Panc1 (cell line): ENCODE measurements at regions not wholly inside any gene's neighbourhood (a gene's known extent, or its start where the extent isn't known, plus 50 kb on each side); places are given as distances from the start of the nearest gene placed in this dataset.

Experiments used
- ATAC-seq: fragments of 200-7000 bp; cut with Tn5 transposase; 2 replicates; pipeline ENCODE4 v1.9.1; 2020; ENCODE audit warnings: mild to moderate bottlenecking, moderate library complexity
- BruUV-seq: library from RNA; stranded (reverse); fragments of 400-500 nt; replicated peaks from 2 replicates; lab custom pipeline; 2021; lab: Mats Ljungman, UMichigan
- CTCF ChIA-PET: fragments of 300-600 bp; sonication (Branson Sonifier 250); formaldehyde crosslinking; loops from one replicate; lab custom pipeline; 2022; ENCODE audit warnings: antibody characterized with exemption; lab: Charles Lee
- POLR2A ChIA-PET: fragments of 300-600 bp; sonication (Branson Sonifier 250); formaldehyde crosslinking; loops from one replicate; lab custom pipeline; 2022; ENCODE audit warnings: antibody characterized with exemption; lab: Charles Lee
- DNase-seq: peaks from one replicate; pipeline ENCODE4 v3.0.0-alpha.2; 2010; ENCODE audit warnings: low read depth, low spot score
- H3K27ac ChIP-seq: 2 replicates; pipeline ENCODE4 v1.5.1; 2011; ENCODE audit warnings: mild to moderate bottlenecking, low read length, inconsistent platforms
- H3K27me3 ChIP-seq: fragments of 200-500 bp; sonication (Bioruptor generic); 2 replicates; pipeline ENCODE4 v1.6.0; 2014; ENCODE audit warnings: low read length, inconsistent platforms; ENCODE audit not compliant: control insufficient read depth, insufficient read depth
- H3K36me3 ChIP-seq: fragments of 200-500 bp; sonication (Bioruptor generic); 2 replicates; pipeline ENCODE4 v1.5.1; 2014; ENCODE audit warnings: inconsistent platforms, mild to moderate bottlenecking, low read length, moderate library complexity; ENCODE audit not compliant: control insufficient read depth, insufficient read depth
- H3K4me1 ChIP-seq: 2 replicates; pipeline ENCODE4 v1.5.1; 2011; ENCODE audit warnings: inconsistent platforms, mild to moderate bottlenecking, low read length, moderate library complexity; ENCODE audit not compliant: control insufficient read depth, insufficient read depth
- H3K4me3 ChIP-seq, 2 experiments: 2 replicates each; pipeline ENCODE4 v1.5.1; 2011 to 2012; ENCODE audit warnings: low read depth in 2 of 2, low read length in 2 of 2, mild to moderate bottlenecking in 2 of 2, inconsistent platforms in 1 of 2, moderate library complexity in 1 of 2
- H3K9me3 ChIP-seq: fragments of 200-500 bp; sonication (Bioruptor generic); 2 replicates; pipeline ENCODE4 v1.5.1; 2014; ENCODE audit warnings: low read depth, mild to moderate bottlenecking, inconsistent platforms, low read length, moderate library complexity; ENCODE audit not compliant: control insufficient read depth, insufficient read depth
- POLR2AphosphoS5 ChIP-seq: IDR thresholded peaks from 2 replicates; pipeline ENCODE4 v1.6.1; 2012; ENCODE audit warnings: mild to moderate bottlenecking, low read depth, low read length, moderate library complexity
- SIN3A ChIP-seq: IDR thresholded peaks from 2 replicates; pipeline ENCODE4 v1.6.1; 2012; ENCODE audit warnings: low read depth, mild to moderate bottlenecking, low read length, moderate library complexity, borderline replicate concordance; ENCODE audit not compliant: insufficient read depth
- TCF7L2 ChIP-seq: IDR thresholded peaks from 2 replicates; pipeline ENCODE4 v1.6.1; 2011; ENCODE audit warnings: mild to moderate bottlenecking, low read depth, low read length, inconsistent platforms
- in situ Hi-C: cut with HindIII; loops from 2 replicates; pipeline ENCODE4 v1.10.0; 2016; ENCODE audit warnings: low sequenced_read_pairs, low pct_unique_long_range_greater_than_20kb
- intact Hi-C: fragments of 100-400 bp; cut with micrococcal nuclease; formaldehyde crosslinking; loops from one replicate; pipeline ENCODE4 v1.10.0; 2022; ENCODE audit not compliant: unreplicated experiment
- TF ChIP-seq, protein P1 (sequence below), 2 experiments: IDR thresholded peaks; 2 replicates each; pipeline ENCODE4 v1.6.1; 2011 to 2012; ENCODE audit warnings: low read depth in 2 of 2, control low read depth in 1 of 2, low read length in 1 of 2, mild to moderate bottlenecking in 1 of 2, moderate library complexity in 1 of 2; ENCODE audit not compliant: insufficient read depth in 1 of 2
- TF ChIP-seq, protein P2 (sequence below): fragments of 450-650 bp; IDR thresholded peaks from 2 replicates; pipeline ENCODE4 v1.5.1; 2017; ENCODE audit warnings: mild to moderate bottlenecking

DNA sequence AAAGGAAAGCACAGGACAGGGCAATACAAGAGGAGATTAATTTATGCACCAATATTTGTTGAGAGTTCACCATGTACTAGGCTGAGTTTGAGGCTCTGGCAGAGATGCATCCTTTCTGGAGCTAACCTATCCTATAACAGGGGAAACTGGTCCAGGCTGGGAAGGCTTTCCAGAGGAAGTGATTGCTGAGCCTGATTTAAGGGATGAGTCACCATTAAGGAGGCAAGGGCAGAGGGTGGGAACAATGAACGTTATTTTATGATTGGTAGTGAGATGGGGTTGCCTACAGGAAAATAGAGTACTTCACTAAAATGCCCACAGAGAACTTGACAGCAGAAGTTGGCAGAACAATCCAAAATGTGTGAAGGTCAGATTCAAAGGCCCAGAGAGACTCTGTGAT is 141.4 kb downstream of the PLPP3 start:
- Histone ChIP-seq H3K27ac (no peak overlapping the region), H3K4me1 (no peaks in the 10 kb centered on the region), H3K4me3 (no peak overlapping the region), H3K36me3 (no peaks in the 10 kb centered on the region), H3K9me3 (no peaks in the 10 kb centered on the region), H3K27me3 (no peaks in the 10 kb centered on the region)
- DNase-seq (no peak), ATAC-seq (no peak)
- intact Hi-C loops, result no loop called here
- no peak for TF ChIP-seq TCF7L2
- TF ChIP-seq, protein P1, sequence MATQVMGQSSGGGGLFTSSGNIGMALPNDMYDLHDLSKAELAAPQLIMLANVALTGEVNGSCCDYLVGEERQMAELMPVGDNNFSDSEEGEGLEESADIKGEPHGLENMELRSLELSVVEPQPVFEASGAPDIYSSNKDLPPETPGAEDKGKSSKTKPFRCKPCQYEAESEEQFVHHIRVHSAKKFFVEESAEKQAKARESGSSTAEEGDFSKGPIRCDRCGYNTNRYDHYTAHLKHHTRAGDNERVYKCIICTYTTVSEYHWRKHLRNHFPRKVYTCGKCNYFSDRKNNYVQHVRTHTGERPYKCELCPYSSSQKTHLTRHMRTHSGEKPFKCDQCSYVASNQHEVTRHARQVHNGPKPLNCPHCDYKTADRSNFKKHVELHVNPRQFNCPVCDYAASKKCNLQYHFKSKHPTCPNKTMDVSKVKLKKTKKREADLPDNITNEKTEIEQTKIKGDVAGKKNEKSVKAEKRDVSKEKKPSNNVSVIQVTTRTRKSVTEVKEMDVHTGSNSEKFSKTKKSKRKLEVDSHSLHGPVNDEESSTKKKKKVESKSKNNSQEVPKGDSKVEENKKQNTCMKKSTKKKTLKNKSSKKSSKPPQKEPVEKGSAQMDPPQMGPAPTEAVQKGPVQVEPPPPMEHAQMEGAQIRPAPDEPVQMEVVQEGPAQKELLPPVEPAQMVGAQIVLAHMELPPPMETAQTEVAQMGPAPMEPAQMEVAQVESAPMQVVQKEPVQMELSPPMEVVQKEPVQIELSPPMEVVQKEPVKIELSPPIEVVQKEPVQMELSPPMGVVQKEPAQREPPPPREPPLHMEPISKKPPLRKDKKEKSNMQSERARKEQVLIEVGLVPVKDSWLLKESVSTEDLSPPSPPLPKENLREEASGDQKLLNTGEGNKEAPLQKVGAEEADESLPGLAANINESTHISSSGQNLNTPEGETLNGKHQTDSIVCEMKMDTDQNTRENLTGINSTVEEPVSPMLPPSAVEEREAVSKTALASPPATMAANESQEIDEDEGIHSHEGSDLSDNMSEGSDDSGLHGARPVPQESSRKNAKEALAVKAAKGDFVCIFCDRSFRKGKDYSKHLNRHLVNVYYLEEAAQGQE (IDR thresholded peaks at IDR 0.05; ENCODE audit: insufficient read depth in 1 of 2, low read depth in 2 of 2, low read length in 1 of 2), result no peak
- TF ChIP-seq SIN3A, result no peak
- TF ChIP-seq POLR2AphosphoS5, result no peak
- TF ChIP-seq, protein P2, sequence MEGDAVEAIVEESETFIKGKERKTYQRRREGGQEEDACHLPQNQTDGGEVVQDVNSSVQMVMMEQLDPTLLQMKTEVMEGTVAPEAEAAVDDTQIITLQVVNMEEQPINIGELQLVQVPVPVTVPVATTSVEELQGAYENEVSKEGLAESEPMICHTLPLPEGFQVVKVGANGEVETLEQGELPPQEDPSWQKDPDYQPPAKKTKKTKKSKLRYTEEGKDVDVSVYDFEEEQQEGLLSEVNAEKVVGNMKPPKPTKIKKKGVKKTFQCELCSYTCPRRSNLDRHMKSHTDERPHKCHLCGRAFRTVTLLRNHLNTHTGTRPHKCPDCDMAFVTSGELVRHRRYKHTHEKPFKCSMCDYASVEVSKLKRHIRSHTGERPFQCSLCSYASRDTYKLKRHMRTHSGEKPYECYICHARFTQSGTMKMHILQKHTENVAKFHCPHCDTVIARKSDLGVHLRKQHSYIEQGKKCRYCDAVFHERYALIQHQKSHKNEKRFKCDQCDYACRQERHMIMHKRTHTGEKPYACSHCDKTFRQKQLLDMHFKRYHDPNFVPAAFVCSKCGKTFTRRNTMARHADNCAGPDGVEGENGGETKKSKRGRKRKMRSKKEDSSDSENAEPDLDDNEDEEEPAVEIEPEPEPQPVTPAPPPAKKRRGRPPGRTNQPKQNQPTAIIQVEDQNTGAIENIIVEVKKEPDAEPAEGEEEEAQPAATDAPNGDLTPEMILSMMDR, result no peak
- in situ Hi-C loops, result no loop called here
- ChIA-PET POLR2A (no interaction called here), CTCF (no interaction called here)
- no TSS peak for BruUV-seq

DNA sequence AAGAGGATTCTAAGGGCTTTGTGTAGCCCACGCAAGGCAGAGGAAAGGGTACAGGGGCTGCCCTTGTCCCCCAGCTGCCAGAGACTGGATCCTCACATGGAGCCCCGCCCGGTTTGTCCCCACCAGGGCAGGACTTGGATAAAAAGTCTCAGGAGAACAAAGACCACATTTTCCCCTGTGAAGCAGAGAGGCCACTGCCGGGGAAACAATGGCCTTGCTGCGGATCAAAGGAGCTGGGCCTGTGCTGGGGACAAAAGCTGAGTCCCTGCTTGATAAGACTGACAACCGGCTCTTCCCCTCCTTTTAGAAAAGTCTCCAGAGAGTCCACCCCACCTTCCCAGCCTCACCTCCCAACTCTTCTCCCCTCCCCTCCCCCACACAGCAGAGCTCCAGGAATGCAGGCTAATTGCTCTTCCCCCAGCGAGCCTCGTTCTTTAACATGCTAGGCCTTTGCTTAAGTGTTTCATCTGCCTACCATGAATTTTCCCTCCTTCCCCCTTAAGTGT is 142.4 kb downstream of the PLPP3 start:
- CTCF ChIA-PET, result no interaction called here
- TF ChIP-seq, protein P1 (IDR thresholded peaks at IDR 0.05; ENCODE audit: insufficient read depth in 1 of 2, low read depth in 2 of 2, low read length in 1 of 2), result no peak
- TF ChIP-seq SIN3A (no peak), TCF7L2 (no peak), POLR2AphosphoS5 (no peak)
- TF ChIP-seq, protein P2, result no peak
- Histone ChIP-seq H3K9me3 (no peaks in the 10 kb centered on the region), H3K4me3 (no peak overlapping the region), H3K4me1 (no peaks in the 10 kb centered on the region), H3K27ac (no peak overlapping the region), H3K36me3 (no peaks in the 10 kb centered on the region), H3K27me3 (no peaks in the 10 kb centered on the region)
- POLR2A ChIA-PET, result no interaction called here
- ATAC-seq (no peak), DNase-seq (no peak)
- BruUV-seq, result no TSS peak
- in situ Hi-C loops, result no loop called here
- intact Hi-C loops, result no loop called here
